H9 (cell line): ENCODE measurements at regions not wholly inside any gene's neighbourhood (a gene's known extent, or its start where the extent isn't known, plus 50 kb on each side); places are given as distances from the start of the nearest gene placed in this dataset.

Experiments used
- DNase-seq: peaks from one replicate; pipeline ENCODE4 v3.0.0-alpha.2; 2017
- H2AFZ ChIP-seq: one replicate; pipeline ENCODE4 v1.6.1; 2013; ENCODE audit warnings: mild to moderate bottlenecking, low read length, control low read depth, moderate library complexity
- H2AK5ac ChIP-seq: 2 replicates; pipeline ENCODE4 v1.6.1; 2013; ENCODE audit warnings: low read length, control low read depth, mixed read lengths; ENCODE audit not compliant: insufficient read length
- H2BK120ac ChIP-seq: one replicate; pipeline ENCODE4 v1.6.1; 2013; ENCODE audit warnings: low read depth, mild to moderate bottlenecking, low read length, control low read depth, inconsistent platforms; ENCODE audit not compliant: poor library complexity, severe bottlenecking
- H2BK12ac ChIP-seq: 2 replicates; pipeline ENCODE4 v1.6.1; 2013; ENCODE audit warnings: low read length, control low read depth, mixed read lengths, low read depth; ENCODE audit not compliant: insufficient read length
- H2BK15ac ChIP-seq: 2 replicates; pipeline ENCODE4 v1.6.1; 2013; ENCODE audit warnings: low read depth, low read length, control low read depth
- H2BK20ac ChIP-seq: one replicate; pipeline ENCODE4 v1.6.1; 2013; ENCODE audit warnings: low read depth, mild to moderate bottlenecking, low read length, control low read depth, inconsistent platforms; ENCODE audit not compliant: poor library complexity, severe bottlenecking
- H2BK5ac ChIP-seq: 2 replicates; pipeline ENCODE4 v1.6.1; 2013; ENCODE audit warnings: low read length, control low read depth, mixed read lengths; ENCODE audit not compliant: insufficient read length
- H3K14ac ChIP-seq: 2 replicates; pipeline ENCODE4 v1.6.1; 2013; ENCODE audit warnings: low read length, control low read depth; ENCODE audit not compliant: insufficient read depth
- H3K18ac ChIP-seq: 2 replicates; pipeline ENCODE4 v1.6.1; 2013; ENCODE audit warnings: low read depth, mild to moderate bottlenecking, mixed read lengths, low read length, control low read depth; ENCODE audit not compliant: insufficient read length
- H3K23ac ChIP-seq: 2 replicates; pipeline ENCODE4 v1.6.1; 2013; ENCODE audit warnings: low read length, control low read depth, mixed read lengths, low read depth; ENCODE audit not compliant: insufficient read length
- H3K23me2 ChIP-seq: 2 replicates; pipeline ENCODE4 v1.6.1; 2013; ENCODE audit warnings: low read depth, mild to moderate bottlenecking, mixed read lengths, low read length, control low read depth; ENCODE audit not compliant: insufficient read length, poor library complexity, severe bottlenecking
- H3K27ac ChIP-seq: 2 replicates; pipeline ENCODE4 v1.5.1; 2013; ENCODE audit warnings: low read length, control low read depth, mixed read lengths, low read depth; ENCODE audit not compliant: insufficient read length
- H3K27me3 ChIP-seq: 2 replicates; pipeline ENCODE4 v1.6.1; 2013; ENCODE audit warnings: low read length, control low read depth, inconsistent platforms; ENCODE audit not compliant: insufficient read depth
- H3K4ac ChIP-seq: 2 replicates; pipeline ENCODE4 v1.6.1; 2013; ENCODE audit warnings: low read depth, mild to moderate bottlenecking, control low read depth, inconsistent platforms, low read length, moderate library complexity
- H3K4me1 ChIP-seq: 2 replicates; pipeline ENCODE4 v1.6.1; 2013; ENCODE audit warnings: low read length, control low read depth, inconsistent platforms; ENCODE audit not compliant: insufficient read depth
- H3K4me2 ChIP-seq: 2 replicates; pipeline ENCODE4 v1.6.1; 2013; ENCODE audit warnings: low read length, control low read depth, mixed read lengths; ENCODE audit not compliant: insufficient read length, insufficient read depth
- H3K56ac ChIP-seq: 2 replicates; pipeline ENCODE4 v1.6.1; 2013; ENCODE audit warnings: low read depth, mild to moderate bottlenecking, mixed read lengths, low read length, control low read depth; ENCODE audit not compliant: insufficient read length
- H3K79me1 ChIP-seq: 2 replicates; pipeline ENCODE4 v1.6.1; 2013; ENCODE audit warnings: low read depth, mild to moderate bottlenecking, moderate library complexity, low read length, control low read depth, inconsistent platforms; ENCODE audit not compliant: insufficient read depth, poor library complexity, severe bottlenecking
- H3K79me2 ChIP-seq: 2 replicates; pipeline ENCODE4 v1.6.1; 2013; ENCODE audit warnings: low read length, control low read depth, inconsistent platforms; ENCODE audit not compliant: insufficient read depth
- H3K9ac ChIP-seq: 2 replicates; pipeline ENCODE4 v1.6.1; 2013; ENCODE audit warnings: low read length, control low read depth, mixed read lengths; ENCODE audit not compliant: insufficient read length; ENCODE audit errors: extremely low read depth
- H3K9me3 ChIP-seq: one replicate; pipeline ENCODE4 v1.6.1; 2013; ENCODE audit warnings: low read depth, low read length, inconsistent platforms; ENCODE audit not compliant: control insufficient read depth
- H3T11ph ChIP-seq: one replicate; pipeline ENCODE4 v1.6.1; 2013; ENCODE audit warnings: mild to moderate bottlenecking, low read length, control low read depth, inconsistent platforms
- H4K20me1 ChIP-seq: one replicate; pipeline ENCODE4 v1.6.1; 2013; ENCODE audit not compliant: control insufficient read depth, insufficient read length, insufficient read depth
- H4K5ac ChIP-seq: 2 replicates; pipeline ENCODE4 v1.6.1; 2013; ENCODE audit warnings: low read depth, mild to moderate bottlenecking, mixed read lengths, low read length, control low read depth; ENCODE audit not compliant: insufficient read length
- H4K8ac ChIP-seq: replicated peaks from 2 replicates; pipeline ENCODE4 v1.6.1; 2013; ENCODE audit warnings: low read length, control low read depth, mixed read lengths, low read depth; ENCODE audit not compliant: insufficient read length
- H4K91ac ChIP-seq: 2 replicates; pipeline ENCODE4 v1.6.1; 2013; ENCODE audit warnings: low read depth, mild to moderate bottlenecking, moderate library complexity, mixed read lengths, low read length, control low read depth; ENCODE audit not compliant: insufficient read length
- H3K27ac Mint-ChIP-seq, 3 experiments: 2 replicates in 2 of 3; 3 replicates in 1 of 3; pipeline ENCODE4 v1.8.0; 2020 to 2021; ENCODE audit warnings: mixed read lengths in 3 of 3, mild to moderate bottlenecking in 1 of 3, moderate library complexity in 1 of 3
- H3K27me3 Mint-ChIP-seq: 2 replicates; pipeline ENCODE4 v1.8.0; 2021; ENCODE audit warnings: low read depth, mild to moderate bottlenecking, moderate library complexity, mixed read lengths
- H3K36me3 Mint-ChIP-seq, 3 experiments: 2 replicates in 2 of 3; 3 replicates in 1 of 3; pipeline ENCODE4 v1.8.0; 2020 to 2021; ENCODE audit warnings: low read depth in 3 of 3, mixed read lengths in 3 of 3; ENCODE audit not compliant: insufficient read depth in 1 of 3
- H3K4me1 Mint-ChIP-seq, 2 experiments: 2 replicates each; pipeline ENCODE4 v1.8.0; 2020; ENCODE audit warnings: mixed read lengths in 2 of 2
- H3K4me3 Mint-ChIP-seq, 2 experiments: 2 replicates in 1 of 2; 3 replicates in 1 of 2; pipeline ENCODE4 v1.8.0; 2020 to 2021; ENCODE audit warnings: mild to moderate bottlenecking in 2 of 2, mixed read lengths in 2 of 2, moderate library complexity in 1 of 2
- H3K9me3 Mint-ChIP-seq, 2 experiments: 2 replicates in 1 of 2; 3 replicates in 1 of 2; pipeline ENCODE4 v1.8.0; 2020; ENCODE audit warnings: mild to moderate bottlenecking in 2 of 2, mixed read lengths in 2 of 2, moderate library complexity in 1 of 2
- CTCF ChIP-seq: fragments of 200-600 bp; sonication (generic); conservative IDR thresholded peaks from 3 replicates; pipeline ENCODE4 v1.8.0; 2021; ENCODE audit warnings: antibody characterized with exemption, mild to moderate bottlenecking
- WGBS: extraction: QIAGEN DNeasy Blood & Tissue Kit; methylation state at CpG from one replicate; pipeline ENCODE4 v1.1.7; 2013; ENCODE audit warnings: missing lambda C conversion rate, low lambda C conversion rate, mixed read lengths; ENCODE audit not compliant: insufficient read length; ENCODE audit errors: extremely low coverage; 5-methylcytosine and 5-hydroxymethylcytosine counted together

- H3K36me3 Mint-ChIP-seq = peaks cover 0 to 19% (median 11%) of the 10 kb centered on the region in 3 experiments; a peak in 4 of 7 replicates
- TF ChIP-seq CTCF = no peak
Measured at GRCh38 chr6:126103993-126104392, 117.7 kb downstream of the TRMT11 start.

More at GRCh38 chr6:126103993-126104392, 117.7 kb downstream of the TRMT11 start:
- no peak overlapping the region for H3T11ph ChIP-seq
- H3K27ac ChIP-seq = no peak overlapping the region
- H2AK5ac ChIP-seq = no peak overlapping the region
- H4K5ac ChIP-seq = no peak overlapping the region
- no peak overlapping the region for H3K14ac ChIP-seq
- H2BK5ac ChIP-seq = no peak overlapping the region
- no peak overlapping the region for H3K27ac Mint-ChIP-seq
- H2BK12ac ChIP-seq = no peak overlapping the region
- peaks cover 0 to 2% of the 10 kb centered on the region in 2 experiments; a peak in 1 of 5 replicates for H3K9me3 Mint-ChIP-seq
- H3K4me3 Mint-ChIP-seq = no peak overlapping the region
- no peaks in the 10 kb centered on the region for H3K9me3 ChIP-seq
- no peaks in the 10 kb centered on the region for H3K27me3 ChIP-seq
- H4K8ac ChIP-seq = no peak overlapping the region
- H2BK15ac ChIP-seq = no peak overlapping the region
- H2AFZ ChIP-seq = no peak overlapping the region
- no peak overlapping the region for H3K9ac ChIP-seq
- no peak overlapping the region for H3K4ac ChIP-seq
- H3K4me2 ChIP-seq = no peak overlapping the region
- H3K23ac ChIP-seq = no peak overlapping the region
- no peaks in the 10 kb centered on the region for H3K27me3 Mint-ChIP-seq
- DNase-seq = no peak
- no peaks in the 10 kb centered on the region for H3K79me2 ChIP-seq
- peaks cover 37 to 43% of the 10 kb centered on the region in 2 experiments for H3K4me1 Mint-ChIP-seq
- H3K56ac ChIP-seq = no peak overlapping the region
- peaks cover 2% of the 10 kb centered on the region; the same call in 1 of the 2 replicates for H3K4me1 ChIP-seq
- H4K91ac ChIP-seq = no peak overlapping the region
- no peaks in the 10 kb centered on the region for H3K23me2 ChIP-seq
- no CpG with 5 or more reads among the region's 3 CpGs for WGBS
- H2BK120ac ChIP-seq = no peak overlapping the region
- H2BK20ac ChIP-seq = no peak overlapping the region
- H4K20me1 ChIP-seq = no peaks in the 10 kb centered on the region
- no peak overlapping the region for H3K18ac ChIP-seq
- H3K79me1 ChIP-seq = no peaks in the 10 kb centered on the region
